NCI-H2196 treated with DMSO at 0.1 percent for 48 hours (cell line): ENCODE measurements at regions not wholly inside any gene's neighbourhood (a gene's known extent, or its start where the extent isn't known, plus 50 kb on each side); places are given as distances from the start of the nearest gene placed in this dataset.

ENCODE experiments used
- DNase-seq: peaks from one replicate; lab custom pipeline; 2025; ENCODE audit not compliant: unreplicated experiment; lab: John Stamatoyannopoulos, UW

DNA sequence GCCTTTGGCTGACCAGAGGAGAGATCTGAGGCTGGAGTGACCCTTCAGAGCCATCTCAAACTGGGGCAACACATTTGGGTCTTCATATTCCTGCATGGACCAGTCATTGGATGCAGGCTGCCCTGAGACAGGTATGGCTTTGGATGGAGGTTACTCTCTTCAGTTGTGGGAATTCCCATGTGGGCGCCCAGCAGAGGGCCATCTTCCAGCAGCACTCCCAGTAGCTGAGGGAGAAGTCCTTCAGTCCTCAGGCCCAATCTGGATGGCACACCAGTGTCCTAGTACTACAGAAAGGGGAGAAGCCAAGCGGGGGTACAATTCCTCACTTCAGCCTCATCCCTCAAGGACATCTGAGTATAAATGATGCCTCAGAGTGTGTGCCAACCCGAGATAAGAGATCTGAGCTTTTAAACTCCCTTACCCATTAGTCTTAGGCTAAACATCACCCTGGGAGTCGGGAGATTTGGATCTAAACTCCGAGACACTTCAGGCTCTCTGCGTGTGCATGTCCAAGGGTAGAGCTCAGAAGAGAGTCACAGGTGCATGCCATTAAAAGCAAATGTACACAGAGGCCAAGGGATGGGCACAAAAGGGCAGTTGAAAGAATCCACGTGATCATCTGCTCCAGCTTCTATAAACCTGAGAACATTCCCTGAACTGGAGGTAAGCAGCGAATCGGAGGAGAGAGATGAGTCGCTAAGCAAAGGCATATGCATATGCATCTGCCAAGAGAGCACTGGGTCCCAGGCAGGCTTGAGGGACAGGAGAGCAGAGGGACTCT is 204.6 kb downstream of the CD83 start:
- DNase-seq = no peak

GRCh38 chr6:14322841-14323240 is 205.3 kb downstream of the CD83 start:
- DNase-seq = no peak

GRCh38 chr6:14326774-14327173 is 209.2 kb downstream of the CD83 start:
- no peak for DNase-seq

DNA sequence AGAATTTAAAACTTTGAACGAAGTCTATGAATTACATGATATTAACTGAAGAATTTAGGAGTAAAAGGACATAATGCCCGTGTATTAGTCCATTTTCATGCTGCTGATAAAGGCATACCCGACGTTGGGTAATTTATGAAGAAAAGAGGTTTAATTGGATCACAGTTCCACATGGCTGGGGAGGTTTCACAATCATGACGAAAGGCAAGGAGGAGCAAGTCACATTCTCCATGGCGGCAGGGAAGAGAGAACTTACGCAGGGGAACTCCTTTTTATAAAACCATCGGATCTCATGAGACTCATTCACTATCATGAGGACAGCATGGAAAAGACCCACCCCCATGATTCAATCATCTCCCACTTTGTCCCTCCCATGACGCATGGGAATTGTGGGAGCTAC is 210.6 kb downstream of the CD83 start:
- no peak for DNase-seq

- DNase-seq = no peak
Observed at GRCh38 chr6:14333556-14334305, 216.2 kb downstream of the CD83 start.

DNA sequence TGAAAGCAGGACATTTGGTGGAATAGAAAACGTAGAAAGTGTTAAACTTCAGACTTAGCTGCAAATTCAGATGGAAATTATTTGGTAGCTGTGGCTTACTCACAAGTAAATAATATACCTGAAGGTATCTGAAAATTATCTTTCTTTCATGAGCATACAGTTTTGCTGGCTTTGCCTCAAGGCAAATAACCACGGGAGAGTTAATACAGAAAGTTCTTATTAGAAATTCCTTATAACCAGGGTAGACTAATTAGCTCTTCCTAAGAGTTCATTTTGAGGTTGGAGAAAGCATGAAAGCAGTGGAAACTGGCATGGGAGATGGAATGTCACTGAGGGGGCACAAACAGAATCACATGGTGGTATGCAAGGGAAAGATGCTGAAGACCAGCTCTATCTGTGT is 217.5 kb downstream of the CD83 start:
- no peak for DNase-seq

DNA sequence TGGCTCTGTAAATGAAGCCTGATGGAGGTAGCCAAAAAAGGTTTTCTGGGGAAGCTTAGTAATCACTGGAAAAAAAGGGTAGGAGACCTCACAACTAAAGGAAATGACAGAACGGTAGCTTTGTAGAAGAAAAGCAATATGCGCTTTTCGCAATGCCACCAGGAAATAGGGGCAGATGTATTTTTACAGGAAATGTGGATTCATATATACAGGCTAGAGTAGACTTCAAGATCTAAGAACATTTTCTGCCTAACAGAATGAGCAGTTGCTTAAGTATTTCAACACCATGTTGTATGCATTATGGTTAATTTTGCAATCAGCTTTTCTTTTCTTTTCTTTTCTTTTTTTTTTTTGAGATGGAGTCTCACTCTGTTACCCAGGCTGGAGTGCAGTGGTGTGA is 219.6 kb downstream of the CD83 start:
- no peak for DNase-seq

- no peak for DNase-seq
Observed at GRCh38 chr6:14339172-14339571, 221.6 kb downstream of the CD83 start.

GRCh38 chr6:14339711-14340584 is 222.4 kb downstream of the CD83 start:
- DNase-seq = no peak

DNA sequence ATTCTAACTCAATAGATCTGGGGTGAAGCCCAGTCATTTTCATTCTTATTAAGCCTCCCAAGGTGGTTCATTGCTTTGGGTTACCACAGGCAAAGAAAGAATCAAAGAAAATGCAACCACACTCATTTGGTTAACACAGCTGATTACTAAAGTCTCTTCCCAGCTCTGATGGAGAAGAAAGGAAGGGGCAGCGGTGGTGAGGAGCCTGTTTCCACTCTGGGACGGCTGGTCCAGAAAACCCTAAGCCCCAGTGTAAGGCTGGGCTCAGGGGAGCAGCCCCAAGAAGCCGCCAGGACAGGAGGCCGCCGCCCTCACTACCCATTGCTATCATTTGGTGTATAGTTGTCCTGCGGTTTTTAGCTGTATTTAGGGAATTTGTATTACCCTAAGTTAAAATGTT is 226.9 kb downstream of the CD83 start:
- no peak for DNase-seq

DNA sequence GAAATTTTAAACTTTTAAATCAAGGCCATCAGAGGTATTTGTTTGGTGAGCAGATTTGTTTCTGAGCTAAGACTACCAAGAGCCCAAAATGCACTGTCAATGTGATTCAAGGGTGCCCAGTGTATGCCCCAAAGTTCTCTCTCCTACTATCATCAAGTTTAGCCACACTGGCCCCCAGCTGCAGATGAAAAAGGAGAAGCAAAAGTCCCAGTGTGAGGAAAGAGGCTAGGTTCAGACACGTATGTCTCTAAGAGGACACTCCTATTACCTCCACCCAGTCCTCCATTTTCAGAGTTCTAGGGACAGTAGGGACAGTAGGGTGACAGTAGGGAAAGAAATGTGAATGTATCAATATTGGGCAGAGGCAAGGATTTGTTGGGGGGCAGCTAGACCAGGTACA is 230.8 kb downstream of the CD83 start:
- DNase-seq = no peak

- DNase-seq = no peak
Observed at GRCh38 chr6:14349507-14349906, 231.9 kb downstream of the CD83 start.

- DNase-seq = no peak
Observed at GRCh38 chr6:14350210-14350609, 232.6 kb downstream of the CD83 start.

DNA sequence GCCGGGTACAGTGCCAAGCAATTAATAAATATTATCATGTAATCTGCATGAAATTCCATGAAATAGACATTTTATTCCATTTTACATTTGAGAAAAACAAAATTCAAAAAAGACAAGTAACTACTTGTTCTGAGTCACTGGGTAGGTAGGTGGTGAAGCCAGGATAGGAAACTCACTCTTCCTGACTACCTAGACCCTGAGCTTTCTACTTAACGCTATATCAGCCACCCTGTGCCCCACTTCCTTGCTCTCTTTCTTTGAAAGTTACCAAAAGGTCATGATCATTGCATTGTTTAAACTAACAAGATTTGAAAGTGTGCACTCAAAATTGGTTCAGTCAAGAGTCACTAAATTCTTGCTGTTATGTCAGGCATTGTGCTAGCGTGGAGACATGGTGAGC is 235.7 kb downstream of the CD83 start:
- DNase-seq = no peak

- DNase-seq = no peak
Observed at GRCh38 chr6:14353798-14354197, 236.2 kb downstream of the CD83 start.

DNA sequence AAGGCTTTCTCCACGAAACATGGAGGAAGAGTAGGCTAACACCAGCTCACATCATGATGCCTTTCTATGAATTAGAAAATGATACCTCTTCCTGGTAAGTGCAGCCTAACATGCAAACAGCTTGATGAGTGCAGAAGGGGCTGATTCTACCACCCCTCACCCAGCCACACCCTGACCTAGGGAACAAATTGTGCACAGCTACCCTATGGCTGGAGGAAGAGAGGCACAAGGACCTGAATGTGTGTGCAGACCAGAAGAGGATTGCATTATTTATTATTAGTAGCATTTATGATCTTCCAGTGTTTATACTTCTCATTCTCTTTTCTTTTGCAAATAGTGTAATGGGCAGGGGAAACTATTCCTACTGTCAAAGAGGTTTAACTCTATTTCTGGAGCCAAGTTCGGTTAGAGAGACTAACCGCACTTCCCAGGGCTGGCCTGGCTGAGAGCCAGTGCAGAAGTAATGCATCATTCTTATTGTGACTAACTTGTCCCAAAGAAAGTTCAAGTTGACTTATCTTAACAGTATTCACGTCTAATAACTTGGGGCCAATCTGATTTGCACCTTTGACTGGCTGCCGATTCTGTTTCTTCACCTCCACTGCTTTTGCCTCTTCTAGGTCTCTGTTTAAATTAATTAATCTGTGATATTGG is 237.5 kb downstream of the CD83 start:
- DNase-seq = no peak

- no peak for DNase-seq
Observed at GRCh38 chr6:14359438-14359837, 241.9 kb downstream of the CD83 start.

- DNase-seq = no peak
Observed at GRCh38 chr6:14360565-14360964, 243.0 kb downstream of the CD83 start.

GRCh38 chr6:14361297-14361696 is 243.7 kb downstream of the CD83 start:
- no peak for DNase-seq

DNA sequence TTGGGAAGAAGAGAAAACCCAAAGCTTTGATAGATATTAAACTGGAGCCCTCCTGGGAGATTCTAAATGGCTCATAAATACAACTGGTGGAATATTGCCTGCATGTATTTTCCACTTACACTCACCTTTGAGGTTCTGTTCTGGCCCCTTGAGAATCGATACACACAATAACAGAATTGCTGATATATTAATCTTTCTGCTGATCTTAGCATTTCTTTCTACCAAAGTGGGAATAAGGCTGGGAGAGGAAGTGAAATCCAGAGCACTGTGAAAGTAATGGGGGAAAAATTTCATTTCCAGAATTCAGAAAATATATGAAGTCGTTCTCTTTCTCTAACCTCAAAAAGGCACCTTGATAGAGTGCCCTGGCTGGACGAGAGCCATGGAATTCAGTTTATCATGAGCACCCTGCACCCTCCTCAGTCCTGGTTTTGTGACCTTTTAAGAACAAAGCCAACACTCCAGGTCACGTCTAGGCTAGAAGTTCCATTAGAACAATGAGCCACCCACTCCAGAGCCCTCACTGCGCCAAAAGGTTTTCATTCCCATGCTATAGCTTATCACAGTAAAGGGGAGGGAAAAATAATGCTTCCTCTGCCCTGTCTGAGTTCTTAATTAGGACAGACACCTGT is 244.5 kb downstream of the CD83 start:
- DNase-seq = no peak

DNA sequence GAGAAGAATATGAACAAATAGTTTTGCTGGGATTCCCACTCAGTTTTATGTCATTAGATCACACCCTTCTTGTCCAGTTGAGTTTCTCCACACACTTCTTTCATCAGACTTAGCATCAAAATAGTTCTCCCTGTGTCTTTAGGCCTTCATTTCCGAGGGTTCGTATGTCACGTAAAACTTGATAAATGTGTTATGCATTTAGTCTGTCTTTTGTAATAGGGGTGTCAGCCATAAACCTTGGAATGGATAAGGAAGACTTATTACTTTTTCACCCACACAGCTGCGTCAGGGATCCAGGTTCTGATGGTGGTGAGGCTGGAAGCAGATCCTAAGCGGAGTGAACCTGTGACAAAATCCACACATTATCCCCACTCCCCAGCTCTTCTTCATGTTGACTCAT is 246.8 kb downstream of the CD83 start:
- DNase-seq = no peak
